ENCODE measurements at regions not wholly inside any gene's neighbourhood (a gene's known extent, or its start where the extent isn't known, plus 50 kb on each side); places are given as distances from the start of the nearest gene placed in this dataset.
"Not testable (repeated sequence)": the region's sequence is repeated elsewhere in the genome, so short reads cannot be mapped to it uniquely, and the experiment has no call there.

DNA sequence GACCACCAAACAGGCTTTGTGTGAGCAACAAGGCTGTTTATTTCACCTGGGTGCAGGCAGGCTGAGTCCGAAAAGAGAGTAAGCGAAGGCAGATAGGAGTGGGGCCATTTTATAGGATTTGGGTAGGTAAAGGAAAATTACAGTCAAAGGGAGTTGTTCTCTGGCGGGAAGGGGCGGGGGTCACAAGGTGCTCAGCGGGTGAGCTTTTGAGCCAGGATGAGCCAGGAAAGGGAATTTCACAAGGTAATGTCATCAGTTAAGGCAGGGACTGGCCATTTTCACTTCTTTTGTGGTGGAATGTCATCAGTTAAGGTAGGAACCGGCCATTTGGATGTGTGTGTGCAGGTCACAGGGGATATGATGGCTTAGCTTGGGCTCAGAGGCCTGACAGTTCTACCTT lies 378.0 kb upstream of the LRRTM4 start:
- not testable (repeated sequence) for ATAC-seq

DNA sequence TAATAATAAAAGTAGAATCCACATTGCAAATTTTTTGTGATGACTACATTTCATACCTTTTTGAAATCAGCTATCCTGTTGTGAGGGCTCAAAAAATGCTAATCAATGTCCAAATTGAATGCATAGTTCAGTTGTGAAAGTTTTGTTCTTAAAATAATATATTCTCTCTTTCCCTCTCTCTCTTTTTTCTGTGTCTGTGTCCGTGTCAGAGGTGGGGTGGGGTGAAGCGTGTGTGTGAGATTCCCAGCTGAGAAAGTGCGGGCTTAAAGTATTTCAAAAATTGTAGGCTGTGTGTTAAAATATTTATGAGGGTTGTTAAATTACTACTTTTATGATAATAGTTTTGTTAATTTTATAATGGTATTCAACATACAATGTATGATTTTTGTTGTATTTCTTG lies 388.0 kb upstream of the LRRTM4 start:
- TF ChIP-seq ZNF70 (CRISPR knock-in tag; IDR thresholded peaks at IDR 0.05) (no peak), TSHZ2 (CRISPR knock-in tag; IDR thresholded peaks at IDR 0.05) (no peak), CSDC2 (CRISPR knock-in tag; IDR thresholded peaks at IDR 0.05) (no peak), ISL1 (CRISPR knock-in tag; IDR thresholded peaks at IDR 0.05) (no peak), RARB (CRISPR knock-in tag; IDR thresholded peaks at IDR 0.05) (no peak), OSR1 (CRISPR knock-in tag; IDR thresholded peaks at IDR 0.05) (no peak), ZFP3 (CRISPR knock-in tag; IDR thresholded peaks at IDR 0.05) (no peak), SNAI2 (CRISPR knock-in tag; IDR thresholded peaks at IDR 0.05) (no peak), ZNF8 (CRISPR knock-in tag; IDR thresholded peaks at IDR 0.05) (no peak), TOX (CRISPR knock-in tag; IDR thresholded peaks at IDR 0.05; ENCODE audit: borderline replicate concordance) (no peak)
- TF ChIP-seq, protein P1, sequence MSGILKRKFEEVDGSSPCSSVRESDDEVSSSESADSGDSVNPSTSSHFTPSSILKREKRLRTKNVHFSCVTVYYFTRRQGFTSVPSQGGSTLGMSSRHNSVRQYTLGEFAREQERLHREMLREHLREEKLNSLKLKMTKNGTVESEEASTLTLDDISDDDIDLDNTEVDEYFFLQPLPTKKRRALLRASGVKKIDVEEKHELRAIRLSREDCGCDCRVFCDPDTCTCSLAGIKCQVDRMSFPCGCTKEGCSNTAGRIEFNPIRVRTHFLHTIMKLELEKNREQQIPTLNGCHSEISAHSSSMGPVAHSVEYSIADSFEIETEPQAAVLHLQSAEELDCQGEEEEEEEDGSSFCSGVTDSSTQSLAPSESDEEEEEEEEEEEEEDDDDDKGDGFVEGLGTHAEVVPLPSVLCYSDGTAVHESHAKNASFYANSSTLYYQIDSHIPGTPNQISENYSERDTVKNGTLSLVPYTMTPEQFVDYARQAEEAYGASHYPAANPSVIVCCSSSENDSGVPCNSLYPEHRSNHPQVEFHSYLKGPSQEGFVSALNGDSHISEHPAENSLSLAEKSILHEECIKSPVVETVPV (CRISPR knock-in tag; IDR thresholded peaks at IDR 0.05): no peak
- TF ChIP-seq, protein P2, sequence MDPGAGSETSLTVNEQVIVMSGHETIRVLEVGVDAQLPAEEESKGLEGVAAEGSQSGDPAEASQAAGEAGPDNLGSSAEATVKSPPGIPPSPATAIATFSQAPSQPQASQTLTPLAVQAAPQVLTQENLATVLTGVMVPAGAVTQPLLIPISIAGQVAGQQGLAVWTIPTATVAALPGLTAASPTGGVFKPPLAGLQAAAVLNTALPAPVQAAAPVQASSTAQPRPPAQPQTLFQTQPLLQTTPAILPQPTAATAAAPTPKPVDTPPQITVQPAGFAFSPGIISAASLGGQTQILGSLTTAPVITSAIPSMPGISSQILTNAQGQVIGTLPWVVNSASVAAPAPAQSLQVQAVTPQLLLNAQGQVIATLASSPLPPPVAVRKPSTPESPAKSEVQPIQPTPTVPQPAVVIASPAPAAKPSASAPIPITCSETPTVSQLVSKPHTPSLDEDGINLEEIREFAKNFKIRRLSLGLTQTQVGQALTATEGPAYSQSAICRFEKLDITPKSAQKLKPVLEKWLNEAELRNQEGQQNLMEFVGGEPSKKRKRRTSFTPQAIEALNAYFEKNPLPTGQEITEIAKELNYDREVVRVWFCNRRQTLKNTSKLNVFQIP (CRISPR knock-in tag; IDR thresholded peaks at IDR 0.05; ENCODE audit: borderline replicate concordance, low read depth): no peak

GRCh38 chr2:77920838-77921366 lies 398.7 kb upstream of the LRRTM4 start:
- TF ChIP-seq ZNF565 (CRISPR knock-in tag; conservative IDR thresholded peaks at IDR 0.05; ENCODE audit: low read depth): no peak
- no peak for TF ChIP-seq ESRRG (CRISPR knock-in tag; IDR thresholded peaks at IDR 0.05)
- no peak for TF ChIP-seq ARNTL (CRISPR knock-in tag; IDR thresholded peaks at IDR 0.05; ENCODE audit: borderline replicate concordance, low read depth)
- no peak for TF ChIP-seq PPARA (CRISPR knock-in tag; IDR thresholded peaks at IDR 0.05; ENCODE audit: borderline replicate concordance)
- no peak for TF ChIP-seq SNAI2 (CRISPR knock-in tag; IDR thresholded peaks at IDR 0.05)
- TF ChIP-seq CSDC2 (CRISPR knock-in tag; IDR thresholded peaks at IDR 0.05): no peak
- TF ChIP-seq ZFP3 (CRISPR knock-in tag; IDR thresholded peaks at IDR 0.05): no peak
- TF ChIP-seq ZNF70 (CRISPR knock-in tag; IDR thresholded peaks at IDR 0.05): no peak
- no peak for TF ChIP-seq PATZ1 (CRISPR knock-in tag; IDR thresholded peaks at IDR 0.05; ENCODE audit: borderline replicate concordance)
- TF ChIP-seq TSHZ2 (CRISPR knock-in tag; IDR thresholded peaks at IDR 0.05): no peak
- no peak for TF ChIP-seq TCF4 (CRISPR knock-in tag; IDR thresholded peaks at IDR 0.05; ENCODE audit: borderline replicate concordance)
- no peak for TF ChIP-seq ZNF8 (CRISPR knock-in tag; IDR thresholded peaks at IDR 0.05)
- TF ChIP-seq ZFP30 (CRISPR knock-in tag; IDR thresholded peaks at IDR 0.05): no peak
- TF ChIP-seq OSR1 (CRISPR knock-in tag; IDR thresholded peaks at IDR 0.05): no peak
- no peak for TF ChIP-seq ISL1 (CRISPR knock-in tag; IDR thresholded peaks at IDR 0.05)
- TF ChIP-seq BACH2 (CRISPR knock-in tag; IDR thresholded peaks at IDR 0.05; ENCODE audit: borderline replicate concordance): no peak
- TF ChIP-seq, protein P1 (CRISPR knock-in tag; IDR thresholded peaks at IDR 0.05): no peak
- TF ChIP-seq, protein P2 (CRISPR knock-in tag; IDR thresholded peaks at IDR 0.05; ENCODE audit: borderline replicate concordance, low read depth): no peak
- TF ChIP-seq ZC3H10 (CRISPR knock-in tag; IDR thresholded peaks at IDR 0.05): no peak
- no peak for TF ChIP-seq RARB (CRISPR knock-in tag; IDR thresholded peaks at IDR 0.05)
- no peak for ATAC-seq

More for the DNA sequence above, 388.0 kb upstream of the LRRTM4 start:
- no peak for ATAC-seq

All from SK-N-SH treated with all-trans-retinoic acid at 6 μM for 48 hours (cell line).